HG03175 (cell line): ENCODE measurements at regions not wholly inside any gene's neighbourhood (a gene's known extent, or its start where the extent isn't known, plus 50 kb on each side); places are given as distances from the start of the nearest gene placed in this dataset.

ENCODE experiments used
- ATAC-seq: cut with Tn5 transposase; IDR thresholded peaks from one replicate; pipeline ENCODE4 v1.9.1; 2021; ENCODE audit warnings: mild to moderate bottlenecking, moderate library complexity; ENCODE audit not compliant: unreplicated experiment

DNA sequence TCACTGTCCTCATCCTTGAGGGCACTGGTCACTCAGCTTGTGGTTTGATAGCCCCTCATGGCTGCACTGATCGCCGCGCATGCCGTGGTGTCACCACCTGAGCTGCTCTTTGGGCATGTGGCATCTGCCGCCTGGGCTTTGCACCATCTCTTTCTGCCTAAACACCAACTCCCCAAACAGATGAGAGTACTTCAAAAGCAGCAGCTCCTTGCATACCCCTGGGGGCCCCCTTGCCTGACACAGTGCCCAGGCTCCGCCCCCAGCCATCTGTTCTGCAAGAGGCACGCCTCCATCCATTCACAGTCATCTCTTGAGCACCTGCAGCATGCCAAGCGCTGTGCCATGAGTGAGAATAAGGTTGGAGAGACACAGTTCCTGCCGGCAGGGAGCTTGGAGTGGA lies 104.5 kb upstream of the B3GAT1 start:
- no peak for ATAC-seq

DNA sequence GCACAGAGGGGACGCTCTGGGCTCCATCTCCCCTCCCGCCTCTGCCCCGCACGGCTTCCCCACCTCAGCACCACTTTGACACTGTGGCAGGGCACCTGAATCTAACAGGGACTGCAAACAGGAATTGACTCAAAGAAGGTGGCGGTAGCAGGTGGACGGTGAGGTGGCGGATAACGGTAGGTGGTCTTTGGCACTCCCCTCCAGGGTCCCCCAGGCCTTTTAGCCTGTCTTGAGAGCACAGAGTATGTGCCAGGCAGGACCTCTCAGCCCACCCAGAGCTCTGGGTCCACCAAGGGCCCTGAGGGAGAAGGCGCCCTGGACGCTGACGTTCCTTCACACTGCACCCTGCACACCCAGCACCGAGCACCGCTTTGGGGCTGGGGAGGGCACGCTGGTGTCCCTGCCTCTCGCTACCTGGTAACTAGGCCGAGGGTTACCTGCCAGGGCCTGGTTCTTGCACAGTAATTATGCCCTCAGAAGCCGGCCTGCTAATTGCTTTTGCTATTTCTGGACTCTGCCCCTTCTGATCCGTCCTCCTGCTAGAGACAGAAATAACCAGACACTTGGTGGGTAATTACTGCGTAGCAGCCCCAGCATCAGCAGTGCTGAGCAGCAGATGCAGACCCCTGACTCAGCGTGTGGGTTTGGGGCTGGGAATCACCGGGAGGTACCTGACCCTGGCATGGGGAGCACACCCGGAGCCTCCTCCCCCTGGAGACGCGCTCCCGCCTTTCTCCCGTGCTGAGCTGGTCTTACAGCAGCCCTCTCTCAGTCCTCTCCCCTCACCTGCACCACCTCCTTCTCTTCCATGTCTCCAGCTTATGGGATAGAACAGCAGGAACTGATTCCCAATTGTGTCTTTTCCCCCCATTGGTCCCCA lies 103.3 kb upstream of the B3GAT1 start:
- no peak for ATAC-seq

DNA sequence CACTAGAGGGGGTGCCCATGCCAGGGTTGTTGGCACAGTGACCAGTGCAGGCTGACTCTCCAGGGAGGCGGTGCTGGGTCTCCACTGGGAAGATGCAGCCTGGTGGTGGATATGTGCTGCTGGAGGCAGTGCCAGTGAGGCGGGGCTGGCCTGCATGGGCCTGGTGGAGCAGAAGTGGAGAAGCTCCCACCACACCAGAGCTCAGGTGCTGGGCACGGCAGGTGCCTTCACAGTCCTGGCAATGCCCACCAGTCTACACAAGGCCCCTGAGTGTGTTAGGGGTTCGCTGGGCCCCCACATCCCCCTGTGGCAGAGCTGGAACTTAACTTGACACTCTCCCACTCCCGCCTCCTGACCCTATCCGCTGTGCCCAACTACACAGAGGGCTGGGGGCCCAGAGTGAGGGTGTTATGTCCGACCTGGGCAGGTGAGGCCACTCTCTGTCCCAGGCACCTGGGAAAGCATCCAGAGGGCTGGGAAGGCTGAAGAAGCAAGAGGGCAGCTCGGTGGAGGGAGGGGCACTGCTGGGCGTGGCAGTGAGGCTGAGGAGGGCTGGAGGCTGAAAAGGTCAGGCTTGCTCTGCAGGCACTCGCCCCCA lies 102.4 kb upstream of the B3GAT1 start:
- no peak for ATAC-seq

- ATAC-seq = no peak
Observed at GRCh38 chr11:134513585-134514120, 101.6 kb upstream of the B3GAT1 start.

GRCh38 chr11:134512571-134513538 lies 100.8 kb upstream of the B3GAT1 start:
- ATAC-seq = no peak

DNA sequence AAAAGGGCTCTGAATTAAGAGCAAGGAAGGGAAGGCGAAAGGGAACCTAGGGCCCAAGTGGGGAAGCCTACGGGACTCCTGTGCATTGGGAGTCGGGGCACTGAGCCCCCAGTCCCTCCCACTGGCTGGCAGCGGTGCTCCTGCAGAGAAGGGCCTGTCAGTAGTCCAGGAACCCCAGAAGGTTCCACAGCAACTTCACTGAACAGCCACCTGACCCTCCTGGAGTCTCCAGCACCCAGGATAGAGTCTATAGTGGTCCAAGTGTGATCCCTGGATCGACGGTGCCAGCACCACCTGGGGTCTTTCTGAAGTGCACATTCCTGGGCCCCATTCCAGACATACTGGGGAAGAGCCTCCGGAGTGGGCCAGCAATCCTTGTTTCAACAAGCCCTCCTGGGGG lies 100.0 kb upstream of the B3GAT1 start:
- no peak for ATAC-seq

DNA sequence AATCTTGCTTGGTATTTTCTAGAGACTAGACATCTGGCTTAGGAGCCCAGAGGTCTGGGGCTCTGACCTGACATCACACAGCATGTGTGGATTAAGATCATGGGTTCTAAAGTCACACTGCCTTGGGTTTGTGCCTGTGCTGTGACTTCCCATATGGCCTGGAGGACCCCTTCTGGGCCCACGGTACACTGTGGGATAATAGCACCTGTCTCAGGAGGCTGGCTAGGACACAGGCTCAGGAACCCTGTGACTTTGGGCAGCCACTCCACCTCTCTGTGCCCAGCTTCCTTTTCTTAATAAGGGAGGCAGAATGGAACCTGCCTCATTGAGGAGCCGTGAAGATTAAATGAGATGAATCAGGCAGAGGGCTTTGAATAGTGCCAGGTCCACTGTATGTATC lies 99.2 kb upstream of the B3GAT1 start:
- no peak for ATAC-seq

DNA sequence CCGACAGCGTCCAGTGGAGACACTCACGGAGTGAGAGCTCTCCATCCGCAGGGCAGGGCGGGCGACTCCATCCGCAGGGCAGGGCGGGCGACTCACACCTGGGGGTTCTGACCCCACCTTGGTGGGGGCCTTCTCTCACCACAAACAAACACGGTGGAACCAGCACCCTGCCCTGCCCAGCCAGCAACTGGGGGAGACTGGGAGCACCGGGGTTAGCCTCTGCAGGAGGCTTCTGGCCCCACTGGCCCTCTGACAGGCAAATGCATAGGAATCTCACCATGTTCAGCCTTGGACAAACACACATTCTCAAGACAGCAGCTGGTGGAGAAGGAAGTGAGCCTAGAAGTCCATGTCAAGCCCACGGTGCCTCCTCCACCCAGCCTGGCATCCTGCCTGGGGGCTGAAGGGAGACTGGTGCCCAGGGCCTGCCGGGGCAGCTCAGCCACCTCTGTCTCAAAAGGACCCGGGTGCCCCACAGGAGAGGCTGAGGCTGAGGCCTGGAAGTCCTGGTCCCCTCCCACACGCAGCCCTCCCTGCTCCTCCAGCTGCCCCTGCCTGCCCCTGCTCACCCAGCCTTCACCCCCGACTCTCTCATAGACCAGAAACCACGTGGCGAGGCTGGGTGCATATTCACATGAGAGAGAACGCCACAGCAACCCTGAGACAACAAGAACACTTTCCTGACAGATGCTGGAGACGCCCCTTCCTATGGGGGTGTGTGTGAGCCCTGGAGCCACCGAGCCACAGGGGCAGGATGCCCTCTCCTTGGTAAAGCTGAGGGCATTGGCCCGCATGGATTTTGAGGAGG lies 98.4 kb upstream of the B3GAT1 start:
- ATAC-seq = no peak

DNA sequence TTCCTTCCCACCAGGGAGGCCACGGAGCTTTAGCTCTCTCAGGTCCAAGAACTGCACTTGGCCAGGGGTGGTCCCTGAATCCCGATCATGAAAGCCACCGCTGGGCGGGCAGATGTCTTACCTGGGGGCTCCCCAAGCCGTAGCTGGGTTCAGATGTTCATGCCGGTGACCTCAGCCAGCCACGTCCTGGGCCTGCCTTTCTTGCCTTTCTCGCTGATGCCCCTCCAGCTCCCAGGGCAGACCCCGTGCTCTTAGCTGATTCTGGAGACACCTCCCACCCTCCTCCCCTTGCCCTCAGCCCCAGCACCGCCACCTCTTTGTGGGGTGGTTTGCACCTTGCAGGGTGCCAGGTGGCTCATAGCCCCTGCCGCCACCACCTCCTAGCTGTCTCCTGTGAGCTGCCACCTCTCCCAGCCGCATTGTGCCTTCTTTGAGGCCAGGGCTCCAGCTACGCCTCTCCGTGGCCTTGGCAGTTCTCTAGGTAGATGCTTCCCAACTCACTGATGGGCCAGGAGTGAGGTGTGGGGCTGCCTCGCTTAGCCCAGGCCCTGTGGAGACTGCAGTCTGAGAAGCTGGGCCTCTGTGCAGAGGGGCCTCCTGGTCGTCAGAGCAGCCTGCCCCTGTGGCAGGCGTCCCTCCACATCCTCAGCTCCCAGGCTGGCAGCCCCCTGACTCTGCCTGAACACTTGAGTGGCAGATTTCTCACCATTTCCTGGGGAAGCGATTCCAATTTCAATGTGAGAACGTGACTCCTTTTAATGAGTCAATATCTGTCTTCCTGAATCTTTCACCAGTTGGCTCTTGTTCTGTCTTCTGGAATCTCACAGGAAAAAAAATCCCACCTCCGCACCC lies 97.6 kb upstream of the B3GAT1 start:
- ATAC-seq = no peak

DNA sequence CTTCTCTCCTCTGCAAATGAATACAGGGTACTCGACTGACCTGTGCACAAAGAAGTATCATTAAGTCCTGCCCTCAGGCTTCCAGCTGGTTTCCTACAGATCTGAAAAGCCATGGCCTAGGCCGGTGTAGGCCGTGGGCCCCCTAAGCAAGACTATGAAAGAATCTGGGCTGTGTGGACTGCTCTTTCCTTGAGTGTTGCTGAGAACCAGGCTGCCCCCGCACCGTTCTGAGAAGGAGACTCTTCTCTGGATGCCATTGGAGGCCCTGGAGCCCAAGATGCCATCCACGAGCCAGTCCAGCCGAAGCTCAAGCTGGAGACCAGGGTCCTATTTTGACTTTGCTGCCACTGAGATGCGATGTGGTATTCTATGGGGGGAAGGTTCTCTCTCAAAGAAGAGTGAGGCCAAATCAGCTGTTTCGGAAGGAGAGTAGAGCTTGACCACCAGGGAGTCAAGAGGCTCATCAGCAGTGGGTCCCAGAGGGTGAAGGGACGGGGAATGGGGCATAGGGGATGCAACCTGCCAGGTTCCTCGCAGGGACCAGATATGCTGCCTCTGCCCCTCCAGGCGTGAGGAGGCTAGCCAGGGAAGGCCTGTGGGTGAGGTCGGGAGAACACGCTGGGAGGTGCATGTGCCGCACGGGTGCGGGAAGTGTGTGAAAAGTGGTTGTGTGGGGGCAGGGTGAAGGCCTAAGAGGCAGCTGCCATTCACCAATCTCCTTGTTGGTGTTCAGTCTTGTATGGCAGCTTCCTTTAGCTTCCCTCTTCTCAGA lies 96.4 kb upstream of the B3GAT1 start:
- no peak for ATAC-seq

DNA sequence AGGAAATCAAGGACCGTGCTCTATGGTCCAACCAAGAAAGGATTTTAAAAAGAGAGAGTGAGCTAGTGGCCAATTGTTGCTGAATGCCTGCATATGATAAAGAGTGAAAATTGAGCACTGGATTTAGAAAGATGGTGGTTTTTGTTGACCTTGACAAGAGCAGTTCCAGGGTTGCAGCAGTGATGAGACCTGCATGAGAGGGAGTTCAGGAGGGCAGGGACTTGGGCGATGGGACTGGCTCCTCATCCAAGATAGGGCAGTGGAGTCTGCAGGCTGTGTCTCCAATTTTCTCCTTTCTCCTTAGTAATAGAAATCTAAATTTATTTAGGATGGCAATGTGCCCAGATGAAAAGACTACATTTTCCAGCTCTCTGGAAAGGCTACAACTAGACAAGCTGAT lies 94.0 kb upstream of the B3GAT1 start:
- no peak for ATAC-seq

GRCh38 chr11:134505125-134505524 lies 93.1 kb upstream of the B3GAT1 start:
- ATAC-seq = no peak

GRCh38 chr11:134504146-134504905 lies 92.3 kb upstream of the B3GAT1 start:
- no peak for ATAC-seq

- no peak for ATAC-seq
Observed at GRCh38 chr11:134503596-134503995, 91.6 kb upstream of the B3GAT1 start.

- no peak for ATAC-seq
Observed at GRCh38 chr11:134503100-134503499, 91.1 kb upstream of the B3GAT1 start.

GRCh38 chr11:134502153-134502550 lies 90.1 kb upstream of the B3GAT1 start:
- ATAC-seq = no peak

DNA sequence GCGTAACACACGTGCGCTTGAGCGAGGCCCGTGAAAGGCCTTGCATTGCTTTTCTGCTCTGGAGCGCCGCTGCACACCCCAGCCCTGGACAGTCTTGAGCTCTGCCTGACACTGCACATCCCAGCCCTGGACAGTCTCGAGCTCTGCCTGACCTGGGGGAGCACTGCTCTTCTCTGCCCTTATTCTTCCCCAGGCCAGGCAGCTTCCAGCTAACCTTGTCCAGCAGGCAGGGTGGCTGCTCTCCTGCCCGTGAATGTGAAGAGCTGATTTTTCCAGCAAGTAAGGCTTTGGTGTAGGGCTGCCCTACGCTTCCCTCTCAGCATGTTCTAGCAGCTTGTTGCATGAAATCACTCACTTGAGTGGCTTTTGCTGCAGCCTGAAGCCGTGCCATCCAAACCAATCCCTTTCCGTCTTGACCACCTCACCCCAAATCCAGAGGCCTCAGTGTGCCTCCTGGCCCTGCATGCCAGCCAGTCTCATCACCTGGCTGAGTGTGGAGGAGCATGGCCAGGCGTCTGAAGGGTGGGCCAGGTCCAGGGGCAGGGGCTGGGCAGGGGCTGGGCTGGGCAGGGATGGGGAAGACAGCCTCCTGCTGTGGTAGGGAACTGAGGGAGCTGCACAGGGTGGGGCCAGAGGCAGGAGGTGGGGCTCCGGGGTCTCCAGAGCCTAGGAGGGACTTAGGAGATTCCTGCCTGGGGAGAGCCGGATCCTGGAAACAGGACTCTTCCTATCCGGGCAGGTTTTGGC lies 89.5 kb upstream of the B3GAT1 start:
- ATAC-seq = no peak
